H9 (cell line): ENCODE measurements at regions not wholly inside any gene's neighbourhood (a gene's known extent, or its start where the extent isn't known, plus 50 kb on each side); places are given as distances from the start of the nearest gene placed in this dataset.

Experiments
- DNase-seq: peaks from one replicate; pipeline ENCODE4 v3.0.0-alpha.2; 2017
- H2AFZ ChIP-seq: one replicate; pipeline ENCODE4 v1.6.1; 2013; ENCODE audit warnings: mild to moderate bottlenecking, low read length, control low read depth, moderate library complexity
- H2AK5ac ChIP-seq: 2 replicates; pipeline ENCODE4 v1.6.1; 2013; ENCODE audit warnings: low read length, control low read depth, mixed read lengths; ENCODE audit not compliant: insufficient read length
- H2BK120ac ChIP-seq: one replicate; pipeline ENCODE4 v1.6.1; 2013; ENCODE audit warnings: low read depth, mild to moderate bottlenecking, low read length, control low read depth, inconsistent platforms; ENCODE audit not compliant: poor library complexity, severe bottlenecking
- H2BK12ac ChIP-seq: 2 replicates; pipeline ENCODE4 v1.6.1; 2013; ENCODE audit warnings: low read length, control low read depth, mixed read lengths, low read depth; ENCODE audit not compliant: insufficient read length
- H2BK15ac ChIP-seq: 2 replicates; pipeline ENCODE4 v1.6.1; 2013; ENCODE audit warnings: low read depth, low read length, control low read depth
- H2BK20ac ChIP-seq: one replicate; pipeline ENCODE4 v1.6.1; 2013; ENCODE audit warnings: low read depth, mild to moderate bottlenecking, low read length, control low read depth, inconsistent platforms; ENCODE audit not compliant: poor library complexity, severe bottlenecking
- H2BK5ac ChIP-seq: 2 replicates; pipeline ENCODE4 v1.6.1; 2013; ENCODE audit warnings: low read length, control low read depth, mixed read lengths; ENCODE audit not compliant: insufficient read length
- H3K14ac ChIP-seq: 2 replicates; pipeline ENCODE4 v1.6.1; 2013; ENCODE audit warnings: low read length, control low read depth; ENCODE audit not compliant: insufficient read depth
- H3K18ac ChIP-seq: 2 replicates; pipeline ENCODE4 v1.6.1; 2013; ENCODE audit warnings: low read depth, mild to moderate bottlenecking, mixed read lengths, low read length, control low read depth; ENCODE audit not compliant: insufficient read length
- H3K23ac ChIP-seq: 2 replicates; pipeline ENCODE4 v1.6.1; 2013; ENCODE audit warnings: low read length, control low read depth, mixed read lengths, low read depth; ENCODE audit not compliant: insufficient read length
- H3K23me2 ChIP-seq: 2 replicates; pipeline ENCODE4 v1.6.1; 2013; ENCODE audit warnings: low read depth, mild to moderate bottlenecking, mixed read lengths, low read length, control low read depth; ENCODE audit not compliant: insufficient read length, poor library complexity, severe bottlenecking
- H3K27ac ChIP-seq: 2 replicates; pipeline ENCODE4 v1.5.1; 2013; ENCODE audit warnings: low read length, control low read depth, mixed read lengths, low read depth; ENCODE audit not compliant: insufficient read length
- H3K27me3 ChIP-seq: 2 replicates; pipeline ENCODE4 v1.6.1; 2013; ENCODE audit warnings: low read length, control low read depth, inconsistent platforms; ENCODE audit not compliant: insufficient read depth
- H3K4ac ChIP-seq: 2 replicates; pipeline ENCODE4 v1.6.1; 2013; ENCODE audit warnings: low read depth, mild to moderate bottlenecking, control low read depth, inconsistent platforms, low read length, moderate library complexity
- H3K4me1 ChIP-seq: 2 replicates; pipeline ENCODE4 v1.6.1; 2013; ENCODE audit warnings: low read length, control low read depth, inconsistent platforms; ENCODE audit not compliant: insufficient read depth
- H3K4me2 ChIP-seq: 2 replicates; pipeline ENCODE4 v1.6.1; 2013; ENCODE audit warnings: low read length, control low read depth, mixed read lengths; ENCODE audit not compliant: insufficient read length, insufficient read depth
- H3K56ac ChIP-seq: 2 replicates; pipeline ENCODE4 v1.6.1; 2013; ENCODE audit warnings: low read depth, mild to moderate bottlenecking, mixed read lengths, low read length, control low read depth; ENCODE audit not compliant: insufficient read length
- H3K79me1 ChIP-seq: 2 replicates; pipeline ENCODE4 v1.6.1; 2013; ENCODE audit warnings: low read depth, mild to moderate bottlenecking, moderate library complexity, low read length, control low read depth, inconsistent platforms; ENCODE audit not compliant: insufficient read depth, poor library complexity, severe bottlenecking
- H3K79me2 ChIP-seq: 2 replicates; pipeline ENCODE4 v1.6.1; 2013; ENCODE audit warnings: low read length, control low read depth, inconsistent platforms; ENCODE audit not compliant: insufficient read depth
- H3K9ac ChIP-seq: 2 replicates; pipeline ENCODE4 v1.6.1; 2013; ENCODE audit warnings: low read length, control low read depth, mixed read lengths; ENCODE audit not compliant: insufficient read length; ENCODE audit errors: extremely low read depth
- H3K9me3 ChIP-seq: one replicate; pipeline ENCODE4 v1.6.1; 2013; ENCODE audit warnings: low read depth, low read length, inconsistent platforms; ENCODE audit not compliant: control insufficient read depth
- H3T11ph ChIP-seq: one replicate; pipeline ENCODE4 v1.6.1; 2013; ENCODE audit warnings: mild to moderate bottlenecking, low read length, control low read depth, inconsistent platforms
- H4K20me1 ChIP-seq: one replicate; pipeline ENCODE4 v1.6.1; 2013; ENCODE audit not compliant: control insufficient read depth, insufficient read length, insufficient read depth
- H4K5ac ChIP-seq: 2 replicates; pipeline ENCODE4 v1.6.1; 2013; ENCODE audit warnings: low read depth, mild to moderate bottlenecking, mixed read lengths, low read length, control low read depth; ENCODE audit not compliant: insufficient read length
- H4K8ac ChIP-seq: replicated peaks from 2 replicates; pipeline ENCODE4 v1.6.1; 2013; ENCODE audit warnings: low read length, control low read depth, mixed read lengths, low read depth; ENCODE audit not compliant: insufficient read length
- H4K91ac ChIP-seq: 2 replicates; pipeline ENCODE4 v1.6.1; 2013; ENCODE audit warnings: low read depth, mild to moderate bottlenecking, moderate library complexity, mixed read lengths, low read length, control low read depth; ENCODE audit not compliant: insufficient read length
- H3K27ac Mint-ChIP-seq, 3 experiments: 2 replicates in 2 of 3; 3 replicates in 1 of 3; pipeline ENCODE4 v1.8.0; 2020 to 2021; ENCODE audit warnings: mixed read lengths in 3 of 3, mild to moderate bottlenecking in 1 of 3, moderate library complexity in 1 of 3
- H3K27me3 Mint-ChIP-seq: 2 replicates; pipeline ENCODE4 v1.8.0; 2021; ENCODE audit warnings: low read depth, mild to moderate bottlenecking, moderate library complexity, mixed read lengths
- H3K36me3 Mint-ChIP-seq, 3 experiments: 2 replicates in 2 of 3; 3 replicates in 1 of 3; pipeline ENCODE4 v1.8.0; 2020 to 2021; ENCODE audit warnings: low read depth in 3 of 3, mixed read lengths in 3 of 3; ENCODE audit not compliant: insufficient read depth in 1 of 3
- H3K4me1 Mint-ChIP-seq, 2 experiments: 2 replicates each; pipeline ENCODE4 v1.8.0; 2020; ENCODE audit warnings: mixed read lengths in 2 of 2
- H3K4me3 Mint-ChIP-seq, 2 experiments: 2 replicates in 1 of 2; 3 replicates in 1 of 2; pipeline ENCODE4 v1.8.0; 2020 to 2021; ENCODE audit warnings: mild to moderate bottlenecking in 2 of 2, mixed read lengths in 2 of 2, moderate library complexity in 1 of 2
- H3K9me3 Mint-ChIP-seq, 2 experiments: 2 replicates in 1 of 2; 3 replicates in 1 of 2; pipeline ENCODE4 v1.8.0; 2020; ENCODE audit warnings: mild to moderate bottlenecking in 2 of 2, mixed read lengths in 2 of 2, moderate library complexity in 1 of 2
- CTCF ChIP-seq: fragments of 200-600 bp; sonication (generic); conservative IDR thresholded peaks from 3 replicates; pipeline ENCODE4 v1.8.0; 2021; ENCODE audit warnings: antibody characterized with exemption, mild to moderate bottlenecking
- WGBS: extraction: QIAGEN DNeasy Blood & Tissue Kit; methylation state at CpG from one replicate; pipeline ENCODE4 v1.1.7; 2013; ENCODE audit warnings: missing lambda C conversion rate, low lambda C conversion rate, mixed read lengths; ENCODE audit not compliant: insufficient read length; ENCODE audit errors: extremely low coverage; 5-methylcytosine and 5-hydroxymethylcytosine counted together

- no peak overlapping the region for H2BK120ac ChIP-seq
- no peak overlapping the region for H3K18ac ChIP-seq
- no peak overlapping the region for H3K23ac ChIP-seq
- H3K56ac ChIP-seq, result no peak overlapping the region
- H2BK15ac ChIP-seq, result no peak overlapping the region
- H3K9me3 ChIP-seq, result no peaks in the 10 kb centered on the region
- no peak for TF ChIP-seq CTCF
- H3K4me3 Mint-ChIP-seq, result no peak overlapping the region
- no peak overlapping the region for H3K14ac ChIP-seq
- H2BK5ac ChIP-seq, result no peak overlapping the region
- no peaks in the 10 kb centered on the region for H3K9me3 Mint-ChIP-seq
- H4K20me1 ChIP-seq, result no peaks in the 10 kb centered on the region
- no peaks in the 10 kb centered on the region for H3K23me2 ChIP-seq
- no CpG with 5 or more reads among the region's 2 CpGs for WGBS
- no peak overlapping the region for H3K9ac ChIP-seq
- H2BK12ac ChIP-seq, result no peak overlapping the region
- H2AK5ac ChIP-seq, result no peak overlapping the region
- DNase-seq, result no peak
- H3K36me3 Mint-ChIP-seq, result no peaks in the 10 kb centered on the region
- no peaks in the 10 kb centered on the region for H3K4me1 Mint-ChIP-seq
- no peaks in the 10 kb centered on the region for H3K79me1 ChIP-seq
- no peak overlapping the region for H4K91ac ChIP-seq
- H2AFZ ChIP-seq, result no peak overlapping the region
- no peak overlapping the region for H4K5ac ChIP-seq
- no peak overlapping the region for H3K27ac ChIP-seq
- H3K79me2 ChIP-seq, result no peaks in the 10 kb centered on the region
- no peak overlapping the region for H4K8ac ChIP-seq
- no peak overlapping the region for H3T11ph ChIP-seq
- H2BK20ac ChIP-seq, result no peak overlapping the region
- no peak overlapping the region for H3K4ac ChIP-seq
- H3K27me3 Mint-ChIP-seq, result peaks cover 4% of the 10 kb centered on the region
- H3K27ac Mint-ChIP-seq, result no peak overlapping the region
- H3K27me3 ChIP-seq, result no peaks in the 10 kb centered on the region
- H3K4me1 ChIP-seq, result no peaks in the 10 kb centered on the region
- H3K4me2 ChIP-seq, result no peak overlapping the region
Observed at GRCh38 chr10:15428681-15429080, 57.6 kb upstream of the FAM171A1 start.
